GM19372 (cell line): ENCODE measurements at regions not wholly inside any gene's neighbourhood (a gene's known extent, or its start where the extent isn't known, plus 50 kb on each side); places are given as distances from the start of the nearest gene placed in this dataset.

Experiments
- ATAC-seq: cut with Tn5 transposase; IDR thresholded peaks from one replicate; pipeline ENCODE4 v1.9.1; 2021; ENCODE audit warnings: mild to moderate bottlenecking, low read depth, moderate library complexity; ENCODE audit not compliant: unreplicated experiment

DNA sequence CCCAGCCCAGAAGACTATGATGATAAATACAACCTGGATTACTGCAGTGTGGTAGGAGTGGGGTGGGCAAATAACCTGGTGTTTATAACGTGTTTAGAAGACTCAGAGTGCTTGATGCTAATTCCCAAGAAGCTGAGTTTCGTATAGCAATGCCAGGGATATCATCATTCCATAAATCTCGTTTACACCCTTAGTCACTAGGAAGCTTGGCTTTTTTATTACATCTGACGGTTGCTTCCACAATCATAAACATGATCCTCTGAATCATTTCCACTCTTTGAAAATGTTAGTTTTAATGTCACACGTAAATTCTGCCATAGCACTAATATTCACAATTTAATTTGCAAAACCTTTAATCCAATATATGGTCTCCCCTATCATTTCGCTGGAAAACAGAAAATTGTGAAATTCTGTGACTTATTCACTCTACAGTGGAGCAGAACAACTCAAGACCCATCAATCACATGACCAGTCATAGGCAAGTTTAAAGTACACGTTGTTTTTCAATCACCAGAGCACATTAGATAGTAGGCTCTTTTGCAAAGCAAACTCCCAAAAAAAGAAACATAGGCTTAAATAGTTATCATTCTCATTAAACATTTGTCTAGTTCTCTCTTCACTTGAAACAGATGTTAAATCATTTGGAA lies 321.0 kb downstream of the LTN1 start:
- no peak for ATAC-seq

DNA sequence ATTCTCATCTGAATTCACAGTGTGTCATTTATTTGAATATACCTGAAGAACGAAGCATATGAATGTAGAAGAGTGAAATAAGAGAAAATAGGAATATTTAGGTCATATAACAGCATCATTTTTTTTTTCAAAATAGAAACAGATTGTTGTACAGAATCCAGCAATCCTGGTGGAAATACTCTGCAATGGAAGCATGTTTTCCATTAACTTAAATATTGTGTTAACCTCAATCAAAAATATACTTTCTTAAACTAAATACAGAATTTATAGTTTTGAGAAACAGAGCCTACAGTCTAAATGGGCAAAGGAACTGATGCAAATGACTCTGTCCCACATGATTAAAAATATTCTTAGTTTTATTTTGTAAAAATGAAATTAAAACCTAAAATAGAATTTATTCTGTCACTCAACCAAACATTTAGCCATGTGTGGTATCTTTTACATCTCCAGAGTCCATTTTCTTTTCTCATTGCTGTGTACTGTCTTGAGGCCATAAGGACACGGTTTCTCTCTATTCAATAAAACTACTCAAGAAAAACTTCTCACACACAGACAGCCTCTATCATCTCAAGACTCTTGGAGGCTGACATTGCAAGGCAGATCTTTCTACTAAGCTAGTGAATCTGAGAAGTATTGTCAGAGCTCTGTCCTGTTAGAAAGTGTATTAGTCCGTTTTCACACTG lies 322.6 kb downstream of the LTN1 start:
- ATAC-seq, result no peak

DNA sequence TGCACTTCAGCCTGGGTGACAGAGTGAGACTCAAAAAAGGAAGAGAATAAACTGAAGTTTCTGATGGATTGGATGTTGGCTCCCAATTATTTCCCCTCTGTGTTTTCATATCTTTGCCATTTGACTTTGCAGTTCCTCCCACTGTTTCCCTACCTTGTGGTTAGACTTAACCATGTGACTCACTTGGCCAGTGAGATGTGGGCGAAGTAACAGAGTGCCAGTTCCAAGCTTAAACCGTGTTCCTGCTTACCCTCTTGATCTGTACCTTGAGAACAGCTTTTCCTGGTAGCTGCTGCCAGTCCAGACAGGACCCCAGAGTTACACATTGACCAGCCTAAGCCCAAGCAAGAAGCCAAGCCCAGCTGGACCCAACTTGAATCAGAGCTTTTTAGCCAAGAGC lies 323.4 kb downstream of the LTN1 start:
- no peak for ATAC-seq

DNA sequence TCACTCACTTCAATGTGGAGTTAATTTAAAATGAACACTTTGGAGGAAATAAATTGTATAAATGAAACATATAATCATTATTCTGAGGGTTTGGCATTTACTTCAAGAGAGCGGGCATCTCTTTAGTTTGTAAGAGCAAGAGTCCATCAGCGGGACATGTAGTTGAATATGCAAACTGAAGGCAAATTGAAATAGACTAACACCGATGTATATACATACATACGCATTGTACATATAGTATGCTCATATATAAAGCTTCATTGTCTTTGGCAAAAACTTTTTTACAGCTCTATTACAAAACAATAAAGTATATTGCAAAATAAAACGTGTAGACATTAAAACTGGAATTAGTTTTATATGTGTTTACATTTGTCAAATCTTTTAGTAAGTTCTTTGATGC lies 328.9 kb downstream of the LTN1 start:
- no peak for ATAC-seq

DNA sequence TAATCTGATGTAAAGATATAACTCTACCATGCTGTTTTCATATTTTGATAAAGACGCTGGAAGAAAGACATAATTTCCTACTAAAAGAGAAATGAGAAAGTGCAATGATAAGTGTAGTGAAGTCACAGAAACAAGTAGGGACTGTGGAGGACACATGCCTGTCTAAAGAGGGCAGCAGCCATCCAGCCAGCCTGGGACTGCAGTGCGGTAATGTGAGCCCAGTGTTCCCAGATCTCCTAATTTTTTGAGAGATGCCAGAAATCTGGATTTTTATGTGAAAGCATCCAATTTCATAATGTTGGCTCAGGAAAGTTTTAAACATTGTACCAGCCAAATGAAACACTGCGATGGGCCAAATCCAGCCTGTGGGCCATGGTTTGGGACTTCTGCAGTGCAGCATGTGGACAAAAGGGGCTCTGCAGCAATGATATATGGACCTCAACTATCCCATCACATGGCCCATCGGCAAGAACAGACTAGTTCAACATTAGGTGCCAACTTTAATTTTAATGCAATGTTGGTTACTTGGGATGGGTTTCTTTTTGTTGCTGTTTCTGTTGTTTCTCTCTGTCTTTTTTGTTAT lies 329.5 kb downstream of the LTN1 start:
- no peak for ATAC-seq

DNA sequence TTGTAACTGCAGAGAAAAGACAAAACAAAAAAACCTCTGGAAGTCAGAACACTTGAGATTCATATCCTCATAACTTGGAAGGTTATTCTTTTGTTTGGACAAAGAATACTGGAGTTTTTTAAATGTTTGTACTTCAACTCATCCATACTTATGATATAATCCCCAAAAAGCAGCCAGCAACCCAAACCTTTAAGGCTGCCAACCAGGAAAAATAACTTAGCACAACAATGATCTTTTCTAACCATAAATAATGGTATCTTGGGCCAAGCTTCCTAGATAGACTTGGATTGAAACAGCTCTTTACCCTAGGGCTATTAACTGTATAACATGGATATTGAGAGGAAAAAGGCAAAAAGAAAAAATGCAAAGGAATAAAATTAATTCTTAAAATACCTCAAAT lies 335.1 kb downstream of the LTN1 start:
- no peak for ATAC-seq

DNA sequence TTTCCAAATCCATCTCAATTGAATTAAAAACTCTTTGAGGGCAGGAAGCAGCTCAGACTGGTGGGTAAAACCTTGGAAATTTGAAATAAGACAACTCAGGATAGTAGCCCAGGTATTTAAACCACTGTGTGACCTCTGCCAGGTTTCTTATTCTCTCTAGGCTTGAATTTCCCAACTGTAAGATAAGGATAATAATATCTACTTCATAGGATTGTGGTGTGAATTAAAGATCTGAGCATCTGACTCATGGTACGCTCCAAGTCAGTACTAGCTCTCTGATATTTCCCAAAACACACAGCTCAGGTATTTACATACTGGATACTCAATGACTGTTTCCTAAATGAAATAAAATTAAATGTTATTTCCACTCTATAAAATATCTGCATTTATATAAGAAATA lies 337.2 kb downstream of the LTN1 start:
- no peak for ATAC-seq

DNA sequence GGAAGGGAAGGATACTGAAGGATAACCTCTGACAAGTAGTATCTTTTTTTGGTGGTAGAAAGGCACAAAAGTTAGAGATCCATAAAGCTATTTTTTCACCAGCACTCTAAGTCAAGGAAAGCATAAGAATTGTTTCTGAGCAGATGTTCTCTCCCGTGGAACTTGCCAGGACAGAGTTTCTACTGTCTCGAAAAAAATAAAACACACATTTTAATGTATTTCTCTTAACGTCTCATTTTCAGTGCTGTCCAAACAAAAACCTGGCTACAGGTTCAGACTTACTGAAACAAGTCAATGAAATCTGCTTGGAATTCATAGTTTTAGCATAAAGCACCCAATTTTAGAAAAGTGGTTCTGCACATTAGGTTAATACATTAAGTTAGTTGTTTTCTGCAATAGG lies 338.3 kb downstream of the LTN1 start:
- ATAC-seq, result no peak

DNA sequence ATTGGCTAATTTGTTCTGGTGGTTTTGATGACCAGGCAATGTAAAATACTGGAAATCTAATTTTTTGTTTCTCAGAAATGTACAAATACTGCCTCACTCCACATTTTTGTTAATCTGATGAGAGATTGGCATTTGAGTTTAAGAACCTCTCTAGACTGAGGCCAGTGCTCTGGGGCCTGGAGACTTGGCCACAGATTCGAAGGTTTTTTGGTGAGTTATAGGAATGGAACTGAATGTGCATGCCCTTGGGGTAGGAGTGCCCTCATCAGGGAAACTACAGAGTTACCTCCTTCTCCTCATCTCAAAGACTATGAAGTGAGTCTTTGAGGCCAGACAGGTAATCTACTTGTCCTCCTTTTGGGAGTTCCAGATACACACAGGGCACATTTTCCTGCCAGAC lies 347.9 kb downstream of the LTN1 start:
- ATAC-seq, result no peak

DNA sequence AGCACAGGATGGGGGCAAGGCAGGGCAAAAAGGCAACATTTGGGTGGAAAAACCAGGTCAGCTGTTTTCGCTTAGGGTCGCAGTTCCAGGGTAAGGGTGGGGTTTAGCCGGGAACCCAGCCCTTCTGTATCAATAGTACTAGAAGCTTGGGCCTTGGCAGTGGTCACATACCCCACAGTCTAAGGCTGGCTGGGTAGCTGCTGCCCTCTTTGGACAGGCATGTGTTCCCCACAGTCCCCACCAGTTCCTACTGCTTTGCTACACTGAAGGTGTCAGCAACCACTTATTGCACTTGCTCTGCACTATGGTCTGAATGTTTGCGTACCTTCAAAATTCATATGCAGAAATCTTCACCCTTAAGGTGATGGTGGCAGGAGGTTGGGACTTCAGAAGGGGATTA lies 349.8 kb downstream of the LTN1 start:
- no peak for ATAC-seq

DNA sequence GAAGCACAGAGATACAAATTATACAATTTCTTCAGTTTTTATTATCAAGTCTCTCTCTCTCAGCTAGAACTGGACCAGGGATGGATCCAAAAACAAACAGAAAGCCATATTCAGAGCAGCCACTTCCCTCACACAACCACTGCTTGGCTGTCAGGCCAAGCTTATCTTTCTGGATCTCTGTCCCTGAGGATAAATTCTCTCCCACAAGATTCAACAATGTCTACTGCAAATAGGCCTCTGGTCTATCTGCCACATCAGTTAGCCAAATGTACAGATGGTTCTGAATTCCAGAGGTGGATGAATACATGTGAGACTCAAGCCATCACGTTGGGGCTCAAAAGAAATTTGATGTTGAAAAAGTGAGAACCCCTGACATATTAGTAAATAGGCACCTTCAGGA lies 350.9 kb downstream of the LTN1 start:
- ATAC-seq, result no peak

DNA sequence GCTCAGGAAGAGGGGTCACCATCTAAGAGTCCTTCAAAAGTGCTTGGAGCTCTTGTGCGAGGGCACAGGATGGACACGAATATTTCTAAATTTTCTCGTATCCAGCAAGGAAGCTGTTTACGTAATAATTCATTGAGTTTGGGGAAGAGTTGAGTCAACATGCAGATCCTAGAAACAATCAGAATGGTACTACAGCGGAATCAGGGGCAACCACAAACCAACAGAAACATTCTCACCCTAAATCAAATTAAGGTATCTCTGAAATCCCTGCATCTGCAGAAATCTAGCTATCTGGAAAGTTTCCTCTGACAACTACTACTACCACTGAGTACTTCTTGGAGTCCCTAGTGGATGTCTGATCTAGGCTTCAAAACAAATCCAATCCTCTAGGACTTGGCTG lies 352.4 kb downstream of the LTN1 start:
- no peak for ATAC-seq

DNA sequence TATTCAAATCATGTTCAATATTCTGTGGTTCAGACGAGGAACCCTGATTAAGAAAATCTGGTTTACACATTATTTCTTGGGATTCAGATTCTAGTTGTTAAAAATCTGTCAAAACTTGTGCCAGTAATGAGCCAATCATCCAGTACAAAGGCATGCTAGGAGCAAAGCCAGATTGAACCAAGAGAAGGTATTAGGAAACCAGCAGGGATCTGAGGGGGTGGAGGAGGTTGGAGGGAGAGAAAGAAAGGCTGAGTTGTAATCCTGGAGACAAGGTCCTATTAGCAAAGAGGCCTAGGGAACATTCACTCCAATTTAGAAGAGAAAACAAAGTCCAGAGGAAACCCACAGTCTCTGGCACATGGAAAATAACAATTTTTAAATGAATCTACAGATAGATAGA lies 352.9 kb downstream of the LTN1 start:
- no peak for ATAC-seq

DNA sequence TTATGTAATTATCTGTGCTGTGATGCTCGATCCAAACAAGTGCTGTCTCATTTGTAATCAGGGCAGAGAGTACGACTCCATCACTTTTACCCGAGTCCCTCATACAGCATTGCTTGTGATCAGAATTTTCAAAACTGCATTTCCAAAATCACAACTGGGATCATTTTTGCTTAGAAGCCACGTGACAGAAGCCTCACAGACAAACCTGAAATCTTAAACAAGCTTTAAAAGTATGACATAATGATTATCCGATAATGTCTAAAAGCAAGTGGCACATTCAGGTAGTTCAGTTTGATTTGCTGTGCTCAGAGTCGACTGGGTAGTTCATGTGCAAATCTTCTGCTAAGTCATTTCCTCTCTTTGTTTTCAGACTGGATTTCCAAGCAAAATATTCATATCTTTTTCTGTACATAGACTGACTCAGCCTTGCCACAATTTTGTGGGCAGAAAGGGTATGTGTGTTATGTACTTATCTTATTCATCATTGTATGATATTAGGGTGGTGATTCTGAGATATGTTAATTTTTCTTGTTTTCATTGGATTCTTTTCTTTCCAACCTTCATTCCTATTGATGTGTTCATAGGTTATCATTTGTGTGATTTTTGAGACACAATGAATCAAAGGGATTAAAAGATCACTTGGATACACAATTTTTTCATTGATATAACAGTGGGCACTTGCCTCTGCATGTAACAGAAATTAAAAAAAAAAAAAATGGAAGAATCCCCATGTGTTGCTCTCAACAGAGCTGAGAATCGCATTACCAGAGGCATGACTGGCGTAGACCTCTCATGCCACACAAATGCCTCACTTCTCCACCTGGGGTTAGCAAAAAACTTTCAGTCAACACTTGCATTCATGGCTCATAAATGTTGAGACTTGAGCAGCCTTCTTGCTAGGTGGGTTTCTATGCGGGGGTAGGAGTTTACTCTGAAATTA lies 355.7 kb downstream of the LTN1 start:
- no peak for ATAC-seq

DNA sequence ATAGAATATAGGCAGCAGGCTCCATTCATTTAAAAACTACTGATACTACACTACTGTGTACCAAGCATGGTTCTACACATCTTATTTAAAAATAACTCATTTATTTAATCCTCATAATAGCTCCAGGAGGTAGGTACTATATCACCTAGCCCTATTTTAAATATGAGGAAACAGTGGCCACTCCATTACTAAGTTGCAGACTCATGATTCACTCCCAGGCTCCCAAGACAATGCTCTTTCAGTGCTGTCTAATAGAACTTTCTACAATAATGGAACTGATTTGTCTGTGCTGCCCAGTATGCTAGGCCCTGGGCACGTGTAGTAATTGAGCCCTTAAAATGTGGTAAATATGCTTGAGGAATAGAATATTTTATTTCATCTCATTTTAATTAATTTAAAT lies 357.1 kb downstream of the LTN1 start:
- ATAC-seq, result no peak

DNA sequence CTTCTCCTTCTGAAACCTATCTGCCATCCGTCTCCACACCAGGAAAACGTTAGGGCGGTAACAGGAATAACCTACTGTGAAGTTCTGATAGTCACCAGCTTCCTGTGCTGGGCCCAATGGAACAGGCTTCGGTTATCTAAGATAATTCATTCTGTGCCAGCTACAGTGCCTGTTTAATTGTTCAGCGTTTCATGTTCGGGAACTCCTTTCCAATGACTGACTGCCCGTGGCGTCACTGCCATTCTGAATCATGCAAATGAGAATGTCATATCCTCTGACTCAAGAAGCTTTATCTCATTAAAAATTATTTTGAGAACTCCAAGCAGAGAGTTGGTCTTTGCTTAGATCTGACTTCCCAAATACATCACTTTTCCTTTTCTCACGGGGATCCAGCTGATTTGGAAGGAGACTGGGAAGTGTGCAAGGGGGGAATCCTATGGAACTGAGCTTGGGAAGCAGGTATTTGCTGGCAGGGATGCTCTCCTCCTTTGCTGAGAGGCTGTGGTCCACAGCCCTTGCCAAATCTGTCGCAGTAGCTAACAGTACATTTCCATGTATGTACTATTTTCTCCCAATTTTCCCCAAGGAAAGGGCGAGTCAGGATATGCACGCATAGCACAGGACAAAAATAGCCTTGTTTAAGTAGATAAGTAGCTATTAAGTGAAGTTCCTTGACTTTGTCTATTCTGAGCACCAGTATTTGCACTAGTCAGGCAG lies 358.7 kb downstream of the LTN1 start:
- no peak for ATAC-seq

DNA sequence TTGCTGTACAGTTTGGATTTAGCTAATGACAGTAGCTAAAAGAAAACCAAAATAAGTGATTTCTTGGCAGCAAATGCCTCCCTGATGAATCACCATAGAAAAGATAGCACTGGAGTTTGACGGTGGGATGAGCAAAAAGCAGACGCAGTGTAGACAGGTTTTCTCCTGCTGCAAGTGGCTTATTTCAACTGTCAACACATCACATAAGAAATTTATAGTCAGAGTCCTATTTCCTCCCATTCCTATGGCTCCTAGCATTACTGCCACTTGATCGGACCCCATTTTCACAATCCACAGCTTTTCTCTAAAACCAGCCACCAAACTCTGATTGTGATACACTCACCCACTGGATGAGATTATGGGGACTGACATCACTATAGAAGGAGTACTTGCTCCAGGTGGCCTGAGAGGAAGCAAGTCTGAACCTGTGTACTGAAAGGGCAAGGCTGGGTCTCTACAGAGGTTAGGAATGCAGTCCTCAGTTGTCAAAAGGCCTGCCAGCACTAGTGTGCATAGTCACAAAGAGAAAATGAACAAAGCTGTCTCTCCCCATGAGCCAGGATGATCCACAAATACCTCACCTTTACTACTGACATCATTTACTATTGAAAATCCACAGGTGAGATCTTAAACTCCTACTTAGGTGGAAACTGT lies 359.8 kb downstream of the LTN1 start:
- no peak for ATAC-seq

DNA sequence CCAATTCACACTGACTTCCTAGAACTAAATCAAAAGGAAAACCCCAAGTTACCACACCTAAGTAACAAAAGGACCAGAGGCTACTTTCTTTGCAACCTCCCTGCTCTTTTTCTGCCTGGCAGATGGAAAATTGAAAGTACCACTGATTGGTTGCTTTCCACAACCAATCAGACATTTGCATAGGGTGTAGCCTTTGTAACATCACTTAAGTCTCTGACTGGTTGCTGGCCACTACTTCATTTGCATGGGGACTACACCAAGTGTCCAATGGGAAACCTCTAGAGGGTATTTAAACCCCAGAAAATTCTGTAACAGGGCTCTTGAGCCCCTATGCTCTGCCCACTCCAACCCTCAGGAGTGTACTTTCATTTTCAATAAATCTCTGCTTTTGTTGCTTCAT lies 365.0 kb downstream of the LTN1 start:
- no peak for ATAC-seq

DNA sequence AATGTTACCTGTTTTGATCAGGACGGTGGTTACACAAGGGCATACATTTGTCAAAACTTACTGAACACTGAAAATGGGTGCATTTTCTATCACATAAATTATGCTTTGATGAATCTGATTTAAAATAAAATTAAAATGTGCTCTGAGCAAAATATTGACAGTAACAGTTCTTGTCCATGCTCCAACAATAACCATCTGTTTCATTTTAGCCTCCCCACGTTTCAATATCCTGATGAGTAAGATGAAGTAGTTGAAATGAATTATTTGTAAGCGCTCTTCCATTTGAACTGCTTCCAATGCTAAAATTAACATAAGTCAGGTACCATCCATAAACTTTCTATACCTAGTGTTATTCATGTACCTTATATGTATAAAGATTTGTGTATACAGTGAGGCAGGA lies 365.4 kb downstream of the LTN1 start:
- ATAC-seq, result no peak

DNA sequence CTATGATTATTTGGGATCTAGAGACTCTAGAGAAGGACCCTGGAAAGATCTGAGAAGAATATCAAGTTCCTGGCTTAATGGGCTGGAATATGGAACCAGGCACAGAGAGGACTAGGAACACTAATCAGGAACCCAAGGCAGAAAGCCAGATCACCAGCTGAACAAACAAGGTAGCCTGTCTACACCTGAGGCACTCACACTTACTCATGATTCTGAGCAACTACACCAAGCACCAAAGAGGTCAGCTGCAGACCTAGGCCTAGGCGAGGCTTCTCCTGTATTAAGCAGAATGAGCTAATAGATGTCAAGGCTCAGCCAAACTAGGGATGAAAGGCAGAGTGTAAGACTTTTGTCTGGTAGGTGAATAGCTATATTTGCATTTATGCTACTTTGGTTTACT lies 368.1 kb downstream of the LTN1 start:
- ATAC-seq, result no peak
